ENCODE measurements at regions not wholly inside any gene's neighbourhood (a gene's known extent, or its start where the extent isn't known, plus 50 kb on each side); places are given as distances from the start of the nearest gene placed in this dataset.
"Not testable (repeated sequence)": the region's sequence is repeated elsewhere in the genome, so short reads cannot be mapped to it uniquely, and the experiment has no call there.

DNA sequence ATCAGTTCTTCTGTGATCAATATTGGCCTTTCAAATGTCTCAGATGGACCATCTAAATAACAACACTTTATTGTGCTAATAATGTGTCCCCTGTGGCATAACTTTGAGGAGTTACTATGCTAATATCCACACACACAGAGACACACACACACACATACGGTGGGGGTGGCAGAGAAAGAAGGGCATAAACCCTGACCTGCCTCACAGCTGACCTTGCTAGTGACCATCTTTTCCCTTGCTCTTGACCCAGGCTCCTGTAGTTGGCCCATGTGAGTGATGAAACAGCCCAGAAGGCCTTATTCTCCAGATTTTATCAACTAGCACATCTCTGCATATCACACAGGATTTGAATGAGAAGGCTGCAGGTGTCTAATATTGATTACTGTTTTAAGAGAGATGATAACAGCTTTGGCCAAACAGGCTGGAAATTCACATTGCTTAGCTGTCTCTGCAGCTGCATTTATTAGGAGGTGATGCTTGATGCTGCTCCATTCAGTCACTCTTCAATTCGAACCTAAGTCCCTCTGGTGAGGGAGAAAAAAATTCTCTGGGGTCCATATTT, 176.4 kb downstream of the ACTR3 start:
- no peak for DNase-seq

GRCh38 chr2:114068438-114068837, 178.5 kb downstream of the ACTR3 start:
- no peak for DNase-seq

GRCh38 chr2:114076961-114077360, 187.1 kb downstream of the ACTR3 start:
- DNase-seq = no peak

DNA sequence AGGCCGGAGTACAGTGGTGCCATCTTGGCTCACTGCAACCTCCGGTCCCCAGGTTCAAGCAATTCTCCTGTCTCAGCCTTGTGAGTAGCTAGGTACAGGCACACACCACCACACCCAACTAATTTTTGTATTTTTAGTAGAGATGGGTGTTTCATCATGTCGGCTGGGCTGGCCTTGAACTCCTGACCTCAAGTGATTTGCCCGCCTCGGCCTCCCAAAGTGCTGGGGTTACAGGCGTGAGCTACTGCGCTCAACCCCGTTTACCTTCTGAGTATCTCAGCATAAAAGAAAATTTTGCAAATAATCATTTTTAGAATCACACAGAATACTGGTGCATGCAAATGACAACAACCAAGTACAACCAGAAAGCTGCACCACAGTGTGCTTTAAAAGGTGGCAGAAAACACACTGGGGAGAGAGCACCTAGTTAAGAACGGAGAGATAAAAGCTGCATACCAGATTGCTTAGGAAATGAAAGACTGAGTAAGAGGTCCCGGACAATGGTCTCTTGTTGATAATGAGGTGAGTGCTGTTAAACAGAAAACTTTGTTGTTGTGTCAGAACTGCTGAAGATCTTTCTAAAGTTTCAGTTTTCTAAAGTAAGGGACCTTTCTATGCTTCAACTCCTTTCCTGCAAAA, 189.6 kb downstream of the ACTR3 start:
- no peak for DNase-seq

GRCh38 chr2:114082731-114083433, 193.0 kb downstream of the ACTR3 start:
- no peak for DNase-seq

DNA sequence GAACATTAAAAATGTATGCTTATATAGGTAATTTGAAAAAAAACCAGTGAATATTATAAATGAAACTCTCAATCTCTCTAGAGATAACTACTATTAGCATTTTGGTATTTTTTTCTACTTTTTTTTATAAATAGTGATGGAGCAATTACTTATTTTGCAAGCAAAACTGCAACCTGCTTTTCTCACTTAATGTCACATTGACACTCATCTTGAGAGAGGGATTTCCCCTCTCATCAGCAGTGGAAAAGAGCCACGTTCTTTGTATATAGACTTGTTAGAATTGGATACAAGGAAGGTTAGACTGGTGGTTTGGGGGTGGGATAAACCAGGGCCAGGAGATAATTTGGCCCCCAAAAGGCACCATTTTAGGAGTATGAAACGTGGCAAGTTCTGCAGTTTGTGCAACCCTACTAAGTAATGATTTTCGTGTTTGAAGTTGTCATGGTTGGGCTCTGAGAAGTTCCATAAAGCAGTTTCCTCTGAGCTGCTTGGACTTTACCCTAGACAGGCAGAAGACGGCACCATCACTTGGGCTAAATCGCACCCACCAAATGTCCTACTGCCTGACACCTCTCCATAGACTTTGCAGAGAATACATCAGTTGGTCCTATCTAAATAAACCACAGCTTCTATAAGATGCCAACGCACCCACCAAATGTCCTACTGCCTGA, 194.0 kb downstream of the ACTR3 start:
- DNase-seq = no peak

GRCh38 chr2:114085238-114085637, 195.3 kb downstream of the ACTR3 start:
- DNase-seq = no peak

DNA sequence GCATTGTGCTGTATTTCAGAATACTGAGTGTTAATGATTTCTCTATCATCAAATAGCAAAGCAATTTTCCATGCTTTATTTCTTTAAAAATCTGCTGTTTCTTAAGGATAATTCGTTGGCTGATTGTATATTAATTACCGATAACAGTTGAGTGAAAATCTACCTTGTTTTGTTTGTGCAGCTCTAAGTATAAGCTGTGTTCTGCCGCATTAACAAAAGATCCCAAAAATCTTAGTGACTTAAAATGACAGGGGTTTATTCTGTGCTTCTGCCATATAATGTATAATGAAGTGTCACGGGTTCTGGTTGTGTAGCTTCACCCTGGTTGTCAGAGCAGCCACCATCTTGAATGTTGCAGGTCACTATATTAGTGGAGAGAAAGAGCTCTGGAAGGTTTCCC, 196.1 kb downstream of the ACTR3 start:
- no peak for DNase-seq

- no peak for DNase-seq
Measured at GRCh38 chr2:114089636-114090319, 199.9 kb downstream of the ACTR3 start.

- no peak for DNase-seq
Measured at GRCh38 chr2:114091010-114091409, 201.1 kb downstream of the ACTR3 start.

DNA sequence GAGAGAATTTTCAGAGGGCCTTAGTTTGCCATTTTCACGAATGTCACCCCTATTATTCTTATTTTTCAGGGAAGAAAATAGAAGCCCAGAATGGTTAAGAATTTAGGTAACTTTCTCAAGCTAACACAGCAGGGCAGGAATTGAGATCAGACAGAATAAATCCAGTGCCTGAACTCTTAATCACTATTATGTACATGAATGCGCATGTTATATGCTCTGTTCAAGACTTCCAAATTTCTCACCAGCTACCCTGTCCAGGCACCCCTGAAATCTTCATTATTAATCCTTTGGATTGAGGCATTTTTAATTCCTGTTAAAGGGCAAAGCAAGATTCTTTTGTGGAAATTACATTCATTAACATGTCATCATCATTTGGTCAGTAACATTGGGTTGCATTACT, 218.4 kb downstream of the ACTR3 start:
- no peak for DNase-seq

DNA sequence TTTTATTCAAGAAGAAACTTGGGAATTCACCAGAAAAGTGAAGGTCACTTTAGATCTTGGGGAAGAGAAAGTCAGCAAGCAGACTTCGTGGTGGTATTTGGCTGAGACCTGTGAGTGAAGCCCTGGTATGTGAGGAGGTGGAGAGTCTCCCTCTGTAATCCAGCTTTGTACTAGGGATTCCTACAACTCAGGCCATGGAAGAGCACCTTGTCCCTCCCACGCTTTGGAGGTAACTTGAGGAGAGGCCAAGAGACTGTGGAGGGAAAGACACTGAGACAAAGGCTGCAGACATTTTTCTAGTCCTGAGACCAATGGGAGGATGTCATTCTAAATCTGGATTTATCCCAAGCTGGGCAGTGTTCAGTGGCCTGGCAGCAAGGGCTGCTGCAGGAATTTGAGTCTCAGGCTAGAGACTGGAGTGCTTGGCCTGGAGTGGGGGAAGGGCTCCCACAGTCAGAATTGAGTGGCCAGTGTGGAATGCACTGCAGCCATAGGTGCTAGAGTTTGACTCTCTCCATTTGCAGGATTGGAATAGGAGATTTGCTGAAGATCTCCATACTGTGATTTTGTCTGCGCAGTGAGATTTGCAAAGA, 219.0 kb downstream of the ACTR3 start:
- no peak for DNase-seq

- no peak for DNase-seq
Measured at GRCh38 chr2:114111329-114111728, 221.4 kb downstream of the ACTR3 start.

GRCh38 chr2:114113518-114113917, 223.6 kb downstream of the ACTR3 start:
- DNase-seq = no peak

- DNase-seq = no peak
Measured at GRCh38 chr2:114118088-114118487, 228.2 kb downstream of the ACTR3 start.

- no peak for DNase-seq
Measured at GRCh38 chr2:114119862-114120261, 230.0 kb downstream of the ACTR3 start.

DNA sequence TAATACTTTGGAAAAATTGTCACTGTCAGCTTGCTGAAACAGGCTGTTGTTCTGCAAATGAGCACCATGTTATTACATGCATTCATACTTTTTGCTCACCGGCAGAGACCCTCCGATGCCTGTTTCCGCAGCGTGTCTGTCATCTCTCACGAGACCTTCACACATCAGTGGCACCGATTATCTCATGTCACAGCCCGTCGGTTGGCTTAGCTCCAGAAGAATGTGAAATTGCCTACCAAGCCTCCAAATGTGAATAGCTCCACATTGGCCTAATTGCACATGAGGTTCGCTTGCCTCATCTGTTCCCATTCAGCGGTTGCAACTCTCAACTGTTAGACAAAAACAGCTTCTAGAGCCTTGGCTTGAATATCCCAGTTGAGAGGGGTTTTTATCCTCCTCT, 233.0 kb downstream of the ACTR3 start:
- no peak for DNase-seq

GRCh38 chr2:114123925-114124324, 234.0 kb downstream of the ACTR3 start:
- DNase-seq = no peak

DNA sequence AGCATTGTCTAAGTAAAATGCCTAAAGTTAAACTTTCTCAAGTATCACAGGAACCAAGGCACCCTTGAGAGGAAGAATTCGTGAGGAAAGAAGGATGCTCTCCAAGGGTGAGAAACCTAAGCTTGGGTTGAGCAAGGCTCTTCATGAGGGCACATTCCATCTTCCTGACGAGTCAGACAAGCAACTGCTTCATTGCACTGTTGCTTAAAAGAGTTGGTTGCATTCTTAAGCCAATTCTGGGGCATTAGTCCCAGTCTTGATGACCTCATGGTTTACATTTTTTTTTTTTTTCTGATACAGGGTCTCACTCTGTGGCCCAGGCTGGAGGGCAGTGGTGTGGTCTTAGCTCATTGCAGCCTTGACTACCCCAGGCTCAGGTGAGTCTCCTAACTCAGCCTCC, 237.5 kb downstream of the ACTR3 start:
- DNase-seq = no peak

DNA sequence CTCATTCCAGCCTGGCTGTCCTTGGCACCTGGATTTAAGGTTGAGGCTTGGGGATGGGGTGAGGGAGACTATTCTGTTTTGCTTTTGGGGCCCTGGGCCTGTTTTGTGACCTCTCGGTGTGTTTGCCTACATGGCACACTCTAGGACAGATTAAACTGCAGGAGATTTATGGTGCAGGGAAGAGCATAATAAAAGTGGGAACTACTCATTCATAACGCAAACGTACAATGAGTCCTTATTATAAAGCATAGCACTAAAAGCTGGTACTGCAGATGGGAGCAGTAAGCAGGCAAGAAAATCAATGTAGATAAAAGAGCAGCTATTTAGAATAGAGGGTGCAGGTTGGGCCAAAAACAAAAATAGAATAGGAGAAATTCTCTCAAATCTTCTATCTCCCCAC, 238.4 kb downstream of the ACTR3 start:
- no peak for DNase-seq

DNA sequence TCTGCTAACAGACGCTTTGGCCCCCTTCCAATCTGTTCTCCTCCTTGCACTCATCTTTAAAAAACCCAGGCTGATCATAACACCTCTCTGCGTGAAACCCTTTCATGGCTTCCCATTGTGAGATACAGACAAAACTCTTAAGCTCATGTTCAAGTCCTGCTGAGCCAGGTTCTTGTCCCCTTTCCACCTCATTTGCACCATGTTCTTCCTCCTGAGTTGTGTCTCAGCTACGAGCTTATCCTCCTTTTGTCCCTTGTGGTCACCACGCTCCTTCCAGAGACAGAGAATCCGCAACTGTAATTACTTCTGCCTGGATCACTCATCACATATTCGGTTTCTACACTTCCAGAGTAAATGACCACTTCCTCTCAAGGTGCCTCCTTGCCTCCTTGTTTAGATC, 238.8 kb downstream of the ACTR3 start:
- DNase-seq = no peak

GRCh38 chr2:114132050-114132449, 242.2 kb downstream of the ACTR3 start:
- DNase-seq = not testable (repeated sequence)

DNA sequence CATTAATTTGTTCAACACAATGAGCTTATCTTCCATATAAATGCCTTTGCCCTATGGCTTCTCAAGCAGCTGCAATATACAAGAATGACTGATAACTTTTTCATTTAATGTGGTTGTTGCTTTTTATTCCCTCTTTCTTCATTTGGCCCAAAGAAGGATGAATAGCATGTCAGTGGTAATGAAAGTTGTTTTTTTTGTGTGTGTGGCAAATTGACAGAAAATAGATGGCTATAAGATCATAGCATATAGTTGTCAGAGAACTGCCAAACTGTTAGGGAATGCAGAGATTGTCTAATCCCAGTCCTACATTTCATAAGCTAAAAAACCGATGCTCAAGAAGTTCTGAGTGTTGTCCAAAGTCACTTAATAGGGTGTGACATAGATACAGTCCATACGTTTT, 244.3 kb downstream of the ACTR3 start:
- no peak for DNase-seq

Data from NCI-H2081 (cell line).